Left lung (tissue), 4 donors: ENCODE measurements at regions not wholly inside any gene's neighbourhood (a gene's known extent, or its start where the extent isn't known, plus 50 kb on each side); places are given as distances from the start of the nearest gene placed in this dataset.

ENCODE experiments used
- ATAC-seq: fragments of 200-7000 bp; cut with Tn5 transposase; one replicate; pipeline ENCODE4 v1.9.1; 2020; ENCODE audit warnings: moderate library complexity
- DNase-seq, 4 donors: peaks; one replicate each; pipeline ENCODE4 v3.0.0-alpha.2; 2013 to 2020
- H3K27ac ChIP-seq, 2 donors: fragments of 200-600 bp; sonication (generic) in 1 of 2; one replicate each; pipeline versions ENCODE4 v1.5.0 to v1.8.0; 2020 to 2021
- H3K27me3 ChIP-seq, 2 donors: fragments of 200-600 bp; sonication (generic) in 1 of 2; one replicate each; pipeline versions ENCODE4 v1.5.0 to v1.8.0; 2020 to 2021
- H3K36me3 ChIP-seq, 2 donors: fragments of 200-600 bp; sonication (generic) in 1 of 2; one replicate each; pipeline versions ENCODE4 v1.5.0 to v1.8.0; 2020 to 2021
- H3K4me1 ChIP-seq, 2 donors: fragments of 200-600 bp; one replicate each; pipeline ENCODE4 v1.8.0; 2021
- H3K4me3 ChIP-seq, 2 donors: fragments of 200-600 bp; sonication (generic) in 1 of 2; one replicate each; pipeline versions ENCODE4 v1.5.0 to v1.8.0; 2020 to 2021; ENCODE audit warnings: mild to moderate bottlenecking in 1 of 2
- H3K9me3 ChIP-seq, 2 donors: fragments of 200-600 bp; sonication (generic) in 1 of 2; one replicate each; pipeline versions ENCODE4 v1.5.0 to v1.8.0; 2020 to 2021
- intact Hi-C, 2 donors: fragments of 100-400 bp; cut with DNase I; formaldehyde crosslinking; loops; one replicate each; pipeline versions ENCODE4 v1.11.2 to v1.14.2; 2022
- TF ChIP-seq, protein P1 (sequence below), 2 donors: fragments of 200-600 bp; sonication (generic) in 1 of 2; IDR thresholded peaks; one replicate each; pipeline versions ENCODE4 v1.5.0 to v1.8.0; 2021; ENCODE audit warnings: antibody characterized with exemption in 2 of 2
- donor health status: DM: no; HTN: yes; CAD: no.
- donor health status: DM: no; HTN: no; CAD: no.

DNA sequence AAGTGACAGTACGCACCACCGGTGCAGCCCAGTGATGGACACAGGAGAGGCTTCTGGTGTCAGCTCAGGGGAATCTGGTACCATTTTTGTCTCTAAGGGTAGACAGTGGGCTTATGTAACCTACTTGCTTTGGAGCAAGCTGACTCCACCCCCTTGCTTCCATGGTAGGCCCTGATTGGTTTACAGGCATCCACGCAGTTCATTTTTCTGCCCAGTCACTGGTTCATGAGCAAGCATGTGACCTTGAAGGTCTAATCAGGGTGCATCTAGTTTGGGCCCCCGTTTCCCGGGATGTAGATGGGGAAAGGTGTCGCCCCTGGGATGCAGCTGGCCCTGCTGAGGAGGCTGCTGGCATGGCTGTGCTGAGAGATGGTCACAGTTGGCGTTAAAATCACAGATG, 244.8 kb upstream of the KCNG1 start:
- intact Hi-C loops = no loop called here
- Histone ChIP-seq H3K36me3 (no peaks in the 10 kb centered on the region), H3K27ac (no peak overlapping the region), H3K9me3 (peaks cover 0 to 13% of the 10 kb centered on the region in 2 donors), H3K4me3 (no peak overlapping the region), H3K4me1 (no peaks in the 10 kb centered on the region), H3K27me3 (no peaks in the 10 kb centered on the region)
- ATAC-seq (no peak), DNase-seq (no peak)
- TF ChIP-seq, protein P1, sequence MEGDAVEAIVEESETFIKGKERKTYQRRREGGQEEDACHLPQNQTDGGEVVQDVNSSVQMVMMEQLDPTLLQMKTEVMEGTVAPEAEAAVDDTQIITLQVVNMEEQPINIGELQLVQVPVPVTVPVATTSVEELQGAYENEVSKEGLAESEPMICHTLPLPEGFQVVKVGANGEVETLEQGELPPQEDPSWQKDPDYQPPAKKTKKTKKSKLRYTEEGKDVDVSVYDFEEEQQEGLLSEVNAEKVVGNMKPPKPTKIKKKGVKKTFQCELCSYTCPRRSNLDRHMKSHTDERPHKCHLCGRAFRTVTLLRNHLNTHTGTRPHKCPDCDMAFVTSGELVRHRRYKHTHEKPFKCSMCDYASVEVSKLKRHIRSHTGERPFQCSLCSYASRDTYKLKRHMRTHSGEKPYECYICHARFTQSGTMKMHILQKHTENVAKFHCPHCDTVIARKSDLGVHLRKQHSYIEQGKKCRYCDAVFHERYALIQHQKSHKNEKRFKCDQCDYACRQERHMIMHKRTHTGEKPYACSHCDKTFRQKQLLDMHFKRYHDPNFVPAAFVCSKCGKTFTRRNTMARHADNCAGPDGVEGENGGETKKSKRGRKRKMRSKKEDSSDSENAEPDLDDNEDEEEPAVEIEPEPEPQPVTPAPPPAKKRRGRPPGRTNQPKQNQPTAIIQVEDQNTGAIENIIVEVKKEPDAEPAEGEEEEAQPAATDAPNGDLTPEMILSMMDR (IDR thresholded peaks at IDR 0.05) = no peak

DNA sequence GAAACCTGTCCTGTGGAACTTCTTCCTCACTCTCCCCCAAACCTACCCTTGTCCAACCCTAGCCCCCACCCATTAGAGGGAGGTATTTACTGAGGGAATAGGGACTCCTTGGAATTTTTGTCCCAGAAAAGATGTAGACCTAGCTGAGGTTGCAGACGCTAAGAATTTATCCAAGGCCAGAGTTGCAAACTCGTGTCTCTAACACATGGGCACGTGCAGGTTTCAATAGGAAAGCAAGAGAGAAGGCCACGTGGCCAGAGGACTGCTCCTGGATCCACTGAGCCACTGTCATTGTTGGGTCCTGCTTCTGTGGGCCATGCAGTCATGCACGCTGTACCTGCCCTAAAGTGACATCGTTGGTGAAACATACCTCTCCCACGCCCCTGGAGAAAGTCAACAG, 243.4 kb upstream of the KCNG1 start:
- Histone ChIP-seq H3K27ac (no peak overlapping the region), H3K36me3 (no peaks in the 10 kb centered on the region), H3K4me3 (no peak overlapping the region), H3K4me1 (no peaks in the 10 kb centered on the region), H3K27me3 (no peaks in the 10 kb centered on the region), H3K9me3 (peaks cover 0 to 12% of the 10 kb centered on the region in 2 donors)
- TF ChIP-seq, protein P1 (IDR thresholded peaks at IDR 0.05) = no peak
- ATAC-seq (no peak), DNase-seq (no peak)
- intact Hi-C loops = no loop called here

DNA sequence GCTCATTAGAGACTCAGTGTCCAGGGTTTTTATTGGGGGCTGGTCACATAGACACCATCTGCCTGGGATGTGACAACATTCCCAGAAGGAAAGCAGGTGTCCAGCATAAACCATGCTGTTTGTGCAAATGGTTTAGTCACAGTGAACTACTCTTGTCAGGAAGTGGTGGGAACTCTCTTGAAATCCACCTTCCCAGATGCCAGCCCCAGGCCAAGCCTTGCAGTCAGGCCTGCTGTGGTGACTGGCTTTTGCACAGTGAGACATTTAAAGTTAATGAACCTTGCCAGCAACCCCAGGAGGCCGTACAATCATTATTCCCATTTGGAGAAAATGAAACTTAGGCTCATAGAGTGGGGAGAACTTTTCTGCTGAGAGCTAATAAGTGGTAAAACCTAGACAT, 242.5 kb upstream of the KCNG1 start:
- intact Hi-C loops = no loop called here
- TF ChIP-seq, protein P1 (IDR thresholded peaks at IDR 0.05) = no peak
- Histone ChIP-seq H3K9me3 (peaks cover 0 to 8% of the 10 kb centered on the region in 2 donors), H3K27ac (no peak overlapping the region), H3K27me3 (no peaks in the 10 kb centered on the region), H3K4me1 (no peaks in the 10 kb centered on the region), H3K4me3 (no peak overlapping the region), H3K36me3 (no peaks in the 10 kb centered on the region)
- no peak for DNase-seq
- ATAC-seq = no peak

DNA sequence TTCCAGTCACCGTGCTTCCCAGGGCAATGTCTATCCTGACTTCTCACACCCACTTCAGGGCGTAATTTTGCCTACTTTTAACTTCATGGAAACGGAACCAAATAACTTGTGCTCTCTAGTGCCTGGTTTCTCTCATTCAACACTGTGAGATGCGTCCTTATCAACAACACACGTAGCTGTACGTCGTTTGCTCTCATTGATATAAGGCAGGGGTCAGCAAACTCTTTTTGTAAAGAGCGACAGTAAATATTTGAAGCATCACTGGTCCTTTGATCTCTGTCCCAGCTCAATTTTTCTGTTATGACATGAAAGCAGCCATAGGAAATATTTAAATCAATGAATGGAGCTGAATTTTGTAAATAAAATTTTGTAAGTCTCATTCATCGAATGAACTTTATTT, 239.3 kb upstream of the KCNG1 start:
- Histone ChIP-seq H3K27me3 (no peaks in the 10 kb centered on the region), H3K27ac (no peak overlapping the region), H3K4me3 (no peak overlapping the region), H3K4me1 (no peaks in the 10 kb centered on the region), H3K36me3 (no peaks in the 10 kb centered on the region), H3K9me3 (peaks cover 0 to 8% of the 10 kb centered on the region in 2 donors)
- TF ChIP-seq, protein P1 (IDR thresholded peaks at IDR 0.05) = no peak
- ATAC-seq = no peak
- intact Hi-C loops = no loop called here
- no peak for DNase-seq

DNA sequence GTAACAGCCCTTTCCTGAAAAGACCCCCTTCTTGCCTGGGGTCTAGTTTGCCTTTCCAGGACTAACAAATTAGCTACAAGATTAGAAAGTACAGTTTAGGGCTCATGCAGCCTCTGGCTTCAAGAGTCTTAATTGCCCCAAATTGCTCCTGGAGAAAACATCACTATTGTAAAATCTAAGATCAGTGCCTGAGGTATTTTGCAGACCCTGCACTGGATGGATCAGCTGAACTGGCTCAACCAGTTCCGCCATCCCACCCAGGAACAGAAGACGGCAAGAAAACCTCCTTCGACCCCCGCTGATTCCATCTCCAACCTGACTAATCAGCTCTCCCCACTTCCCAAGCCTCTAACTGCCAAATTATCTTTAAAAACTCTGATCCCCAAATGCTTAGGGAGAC, 236.5 kb upstream of the KCNG1 start:
- no peak for DNase-seq
- TF ChIP-seq, protein P1 (IDR thresholded peaks at IDR 0.05) = no peak
- no peaks in the 10 kb centered on the region for H3K4me1 ChIP-seq
- H3K27me3 ChIP-seq = peaks cover 0 to 7% of the 10 kb centered on the region in 2 donors
- H3K36me3 ChIP-seq = no peaks in the 10 kb centered on the region
- no peak overlapping the region for H3K27ac ChIP-seq
- intact Hi-C loops = no loop called here
- no peaks in the 10 kb centered on the region for H3K9me3 ChIP-seq
- no peak for ATAC-seq
- no peak overlapping the region for H3K4me3 ChIP-seq
